ENCODE measurements at regions not wholly inside any gene's neighbourhood (a gene's known extent, or its start where the extent isn't known, plus 50 kb on each side); places are given as distances from the start of the nearest gene placed in this dataset.

DNA sequence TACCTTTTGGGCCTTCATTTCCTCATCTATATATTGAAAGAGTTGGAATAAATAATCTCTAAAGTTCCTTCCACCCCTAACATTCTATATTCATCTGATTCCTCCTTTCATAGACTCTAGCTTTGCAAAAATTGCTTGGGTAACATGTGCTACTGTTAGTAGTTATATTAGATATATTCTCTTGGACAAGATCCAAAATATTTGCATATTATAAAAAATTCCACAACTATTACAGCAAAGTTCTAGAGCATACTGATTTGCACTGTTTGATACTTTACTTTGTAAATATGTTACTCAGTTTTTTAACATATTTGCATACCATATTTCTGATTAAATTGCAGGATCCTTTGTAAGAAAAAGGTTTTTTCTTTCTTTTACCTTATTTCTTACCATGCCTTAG lies 95.9 kb upstream of the UBE2E2 start:
- Histone ChIP-seq H3K4me1 (peaks cover 0 to 3% (median 0%) of the 10 kb centered on the region in 4 donors), H3K9me3 (peaks cover 0 to 3% (median 0%) of the 10 kb centered on the region in 4 donors), H3K27ac (no peak overlapping the region), H3K4me3 (no peak overlapping the region), H3K36me3 (no peaks in the 10 kb centered on the region), H3K27me3 (no peaks in the 10 kb centered on the region)
- DNase-seq (ENCODE audit: low spot score in 2 of 2) = no peak
- TF ChIP-seq, protein P1, sequence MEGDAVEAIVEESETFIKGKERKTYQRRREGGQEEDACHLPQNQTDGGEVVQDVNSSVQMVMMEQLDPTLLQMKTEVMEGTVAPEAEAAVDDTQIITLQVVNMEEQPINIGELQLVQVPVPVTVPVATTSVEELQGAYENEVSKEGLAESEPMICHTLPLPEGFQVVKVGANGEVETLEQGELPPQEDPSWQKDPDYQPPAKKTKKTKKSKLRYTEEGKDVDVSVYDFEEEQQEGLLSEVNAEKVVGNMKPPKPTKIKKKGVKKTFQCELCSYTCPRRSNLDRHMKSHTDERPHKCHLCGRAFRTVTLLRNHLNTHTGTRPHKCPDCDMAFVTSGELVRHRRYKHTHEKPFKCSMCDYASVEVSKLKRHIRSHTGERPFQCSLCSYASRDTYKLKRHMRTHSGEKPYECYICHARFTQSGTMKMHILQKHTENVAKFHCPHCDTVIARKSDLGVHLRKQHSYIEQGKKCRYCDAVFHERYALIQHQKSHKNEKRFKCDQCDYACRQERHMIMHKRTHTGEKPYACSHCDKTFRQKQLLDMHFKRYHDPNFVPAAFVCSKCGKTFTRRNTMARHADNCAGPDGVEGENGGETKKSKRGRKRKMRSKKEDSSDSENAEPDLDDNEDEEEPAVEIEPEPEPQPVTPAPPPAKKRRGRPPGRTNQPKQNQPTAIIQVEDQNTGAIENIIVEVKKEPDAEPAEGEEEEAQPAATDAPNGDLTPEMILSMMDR (IDR thresholded peaks at IDR 0.05) = no peak
- no peak for TF ChIP-seq EP300 (IDR thresholded peaks at IDR 0.05)
- no peak for TF ChIP-seq POLR2A (IDR thresholded peaks at IDR 0.05)

DNA sequence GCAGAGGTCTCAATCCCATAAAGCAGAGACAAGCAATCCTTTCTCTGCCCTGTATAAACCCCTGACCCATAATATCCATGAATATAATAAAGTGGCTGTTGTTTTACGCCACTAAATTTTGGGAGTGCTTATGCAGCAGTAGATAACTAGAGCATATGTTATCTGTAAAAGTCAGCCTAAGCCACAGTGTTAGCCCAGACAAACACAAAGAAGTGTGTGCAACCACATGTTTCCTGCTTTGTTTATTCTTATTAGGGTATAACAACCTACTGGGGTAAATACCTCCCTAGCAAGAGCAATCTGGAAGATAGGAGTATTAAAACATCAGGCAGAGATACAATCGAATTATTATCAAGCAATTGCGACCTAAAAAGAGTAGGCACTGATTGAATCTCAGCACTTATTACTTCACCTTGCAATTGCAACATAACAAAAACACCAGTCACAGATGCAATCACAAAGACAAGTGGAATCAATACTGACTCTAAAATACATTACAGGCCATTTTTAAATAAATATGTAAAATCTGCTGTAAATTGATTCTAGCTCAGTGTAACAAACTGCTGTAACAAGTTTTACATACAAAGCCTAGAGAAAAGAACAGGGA lies 94.6 kb upstream of the UBE2E2 start:
- Histone ChIP-seq H3K36me3 (no peaks in the 10 kb centered on the region), H3K4me1 (peaks cover 0 to 3% (median 0%) of the 10 kb centered on the region in 4 donors), H3K9me3 (peaks cover 0 to 3% (median 0%) of the 10 kb centered on the region in 4 donors), H3K4me3 (no peak overlapping the region), H3K27me3 (no peaks in the 10 kb centered on the region), H3K27ac (no peak overlapping the region)
- no peak for DNase-seq (ENCODE audit: low spot score in 2 of 2)
- WGBS, 2 donors = 78 to 84% methylated on average over 3 of the region's 3 CpGs
- TF ChIP-seq, protein P1 (IDR thresholded peaks at IDR 0.05) = no peak
- TF ChIP-seq POLR2A (IDR thresholded peaks at IDR 0.05) (no peak), EP300 (IDR thresholded peaks at IDR 0.05) (no peak)

DNA sequence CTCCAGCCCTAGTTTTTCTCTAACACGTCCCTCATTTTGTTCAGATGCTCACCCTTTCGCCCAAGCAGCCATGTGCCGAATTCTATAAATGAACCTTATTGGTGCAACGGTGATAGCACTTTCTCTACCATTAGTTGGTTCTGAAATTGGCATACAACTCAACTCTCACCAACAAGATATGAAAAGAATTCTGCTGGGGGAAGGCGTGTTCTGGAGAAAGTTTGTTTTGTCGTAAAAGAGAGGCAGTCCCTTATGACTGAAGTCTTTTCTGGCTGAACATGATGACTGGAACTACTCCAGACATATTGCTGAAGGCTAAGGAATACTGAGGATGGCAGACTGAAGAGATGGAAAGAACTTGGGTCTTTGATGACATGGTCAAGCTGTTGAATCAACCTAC lies 91.8 kb upstream of the UBE2E2 start:
- no peak for DNase-seq (ENCODE audit: low spot score in 2 of 2)
- WGBS, 2 donors = 73 to 82% methylated on average over 6 of the region's 6 CpGs
- no peak overlapping the region for H3K27ac ChIP-seq
- H3K36me3 ChIP-seq = no peaks in the 10 kb centered on the region
- peaks cover 0 to 20% (median 0%) of the 10 kb centered on the region in 4 donors for H3K4me1 ChIP-seq
- H3K4me3 ChIP-seq = no peak overlapping the region
- TF ChIP-seq, protein P1 (IDR thresholded peaks at IDR 0.05) = no peak
- TF ChIP-seq EP300 (IDR thresholded peaks at IDR 0.05) (no peak), POLR2A (IDR thresholded peaks at IDR 0.05) (no peak)
- H3K27me3 ChIP-seq = no peaks in the 10 kb centered on the region
- peaks cover 0 to 3% (median 0%) of the 10 kb centered on the region in 4 donors for H3K9me3 ChIP-seq

GRCh38 chr3:23111797-23112196 lies 91.3 kb upstream of the UBE2E2 start:
- H3K27ac ChIP-seq = no peak overlapping the region

GRCh38 chr3:23112491-23112890 lies 90.6 kb upstream of the UBE2E2 start:
- H3K36me3 ChIP-seq = no peaks in the 10 kb centered on the region
- peaks cover 0 to 21% (median 0%) of the 10 kb centered on the region in 4 donors for H3K4me1 ChIP-seq
- peak overlapping the region in 2 of 4 donors; percentile 39 to 76 for H3K27ac ChIP-seq
- 73 to 80% methylated on average over 1 of the region's 1 CpG for WGBS, 2 donors
- peaks cover 0 to 3% (median 0%) of the 10 kb centered on the region in 4 donors for H3K9me3 ChIP-seq
- no peak overlapping the region for H3K4me3 ChIP-seq
- no peaks in the 10 kb centered on the region for H3K27me3 ChIP-seq
- TF ChIP-seq, protein P1 (IDR thresholded peaks at IDR 0.05) = no peak
- TF ChIP-seq POLR2A (IDR thresholded peaks at IDR 0.05) (no peak), EP300 (IDR thresholded peaks at IDR 0.05) (no peak)
- no peak for DNase-seq (ENCODE audit: low spot score in 2 of 2)

More at GRCh38 chr3:23111797-23112196, 91.3 kb upstream of the UBE2E2 start:
- peaks cover 0 to 21% (median 0%) of the 10 kb centered on the region in 4 donors for H3K4me1 ChIP-seq
- H3K9me3 ChIP-seq = peaks cover 0 to 3% (median 0%) of the 10 kb centered on the region in 4 donors
- WGBS, 2 donors = 82 to 90% methylated on average over 3 of the region's 3 CpGs
- H3K4me3 ChIP-seq = no peak overlapping the region
- H3K27me3 ChIP-seq = no peaks in the 10 kb centered on the region
- H3K36me3 ChIP-seq = no peaks in the 10 kb centered on the region
- DNase-seq (ENCODE audit: low spot score in 2 of 2) = no peak
- TF ChIP-seq POLR2A (IDR thresholded peaks at IDR 0.05) (no peak), EP300 (IDR thresholded peaks at IDR 0.05) (no peak)
- TF ChIP-seq, protein P1 (IDR thresholded peaks at IDR 0.05) = no peak
